ENCODE measurements at regions not wholly inside any gene's neighbourhood (a gene's known extent, or its start where the extent isn't known, plus 50 kb on each side); places are given as distances from the start of the nearest gene placed in this dataset.
A peak's percentile ranks its signal among the peaks of the same experiment; 100 is the strongest.
"Not testable (repeated sequence)": the region's sequence is repeated elsewhere in the genome, so short reads cannot be mapped to it uniquely, and the experiment has no call there.

DNA sequence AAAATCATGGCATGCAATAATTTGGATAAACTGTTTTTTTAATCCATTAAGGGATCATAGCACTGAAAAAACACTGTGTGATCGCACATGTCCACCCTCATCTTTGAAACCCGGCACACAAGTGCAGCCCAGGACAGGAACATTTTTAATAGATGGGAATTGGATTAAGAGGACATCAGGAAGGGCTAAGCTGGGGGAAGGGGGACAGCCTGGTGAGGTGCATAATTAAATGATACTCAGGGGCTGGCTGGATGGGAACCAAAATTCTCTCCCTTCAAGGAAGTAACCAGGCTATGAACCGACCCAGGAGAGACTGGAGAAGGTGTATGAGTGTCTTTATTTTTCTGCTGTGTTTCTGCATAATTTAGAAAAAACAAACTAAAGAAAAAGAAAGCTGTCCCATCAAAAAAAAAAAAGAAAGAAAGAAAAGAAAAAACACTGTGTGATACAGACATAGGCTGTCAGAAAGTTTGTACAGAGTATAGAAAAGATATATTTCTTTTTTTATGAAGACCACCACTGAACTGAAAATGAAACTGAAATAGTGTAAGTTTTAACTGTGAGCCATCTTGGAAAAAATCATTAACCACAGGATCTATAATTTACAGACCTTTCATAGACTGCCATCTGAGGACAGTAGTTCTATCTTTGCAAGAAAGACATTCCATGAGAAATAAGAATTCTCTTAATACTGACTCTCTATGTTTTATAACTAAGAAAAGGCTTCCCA lies 75.1 kb upstream of the SLC38A4 start:
- no peak for DNase-seq (ENCODE audit: low read depth, low spot score)
- in situ Hi-C loops (cut with HindIII; ENCODE audit: low sequenced_read_pairs) = no loop called here
- no peak overlapping the region for H3K4me3 ChIP-seq (ENCODE audit: low read depth, low read length)
- TF ChIP-seq, protein P1, sequence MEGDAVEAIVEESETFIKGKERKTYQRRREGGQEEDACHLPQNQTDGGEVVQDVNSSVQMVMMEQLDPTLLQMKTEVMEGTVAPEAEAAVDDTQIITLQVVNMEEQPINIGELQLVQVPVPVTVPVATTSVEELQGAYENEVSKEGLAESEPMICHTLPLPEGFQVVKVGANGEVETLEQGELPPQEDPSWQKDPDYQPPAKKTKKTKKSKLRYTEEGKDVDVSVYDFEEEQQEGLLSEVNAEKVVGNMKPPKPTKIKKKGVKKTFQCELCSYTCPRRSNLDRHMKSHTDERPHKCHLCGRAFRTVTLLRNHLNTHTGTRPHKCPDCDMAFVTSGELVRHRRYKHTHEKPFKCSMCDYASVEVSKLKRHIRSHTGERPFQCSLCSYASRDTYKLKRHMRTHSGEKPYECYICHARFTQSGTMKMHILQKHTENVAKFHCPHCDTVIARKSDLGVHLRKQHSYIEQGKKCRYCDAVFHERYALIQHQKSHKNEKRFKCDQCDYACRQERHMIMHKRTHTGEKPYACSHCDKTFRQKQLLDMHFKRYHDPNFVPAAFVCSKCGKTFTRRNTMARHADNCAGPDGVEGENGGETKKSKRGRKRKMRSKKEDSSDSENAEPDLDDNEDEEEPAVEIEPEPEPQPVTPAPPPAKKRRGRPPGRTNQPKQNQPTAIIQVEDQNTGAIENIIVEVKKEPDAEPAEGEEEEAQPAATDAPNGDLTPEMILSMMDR (IDR thresholded peaks at IDR 0.05; ENCODE audit: low read depth, low read length) = no peak

DNA sequence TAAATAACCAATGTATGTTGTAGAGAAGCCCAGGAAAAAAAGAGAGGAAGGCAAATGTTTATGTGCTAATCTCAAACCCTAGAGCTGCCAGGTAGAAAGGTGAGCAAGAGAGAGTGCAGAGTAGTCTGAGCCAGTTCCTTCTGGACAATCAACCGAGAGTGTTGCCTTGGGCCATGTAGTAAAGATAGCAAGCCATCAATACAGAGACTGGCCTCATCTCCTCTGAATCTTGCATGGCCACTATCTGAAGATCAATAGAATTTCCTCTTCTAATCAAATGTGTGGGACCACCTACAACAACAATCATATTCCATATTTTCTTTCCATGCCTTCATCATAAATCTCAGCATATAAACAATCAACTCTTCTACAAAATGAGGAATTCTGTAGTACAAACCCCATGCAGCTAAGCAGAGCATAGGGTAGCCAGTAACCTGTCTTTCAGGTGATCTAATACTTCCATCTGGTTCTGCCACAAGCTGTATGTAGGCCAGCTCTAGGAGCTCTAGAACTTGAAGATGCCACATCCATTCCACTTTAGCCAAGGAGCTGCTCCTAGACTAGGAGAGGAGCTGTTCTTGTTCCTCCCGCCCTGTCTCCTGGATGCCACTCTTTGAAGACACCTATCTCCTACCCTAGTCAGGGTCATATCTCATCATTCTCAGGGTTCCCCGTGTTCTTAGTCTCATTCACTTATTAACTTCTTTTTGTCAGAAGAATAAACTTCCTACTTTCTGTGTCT lies 75.8 kb upstream of the SLC38A4 start:
- in situ Hi-C loops (cut with HindIII; ENCODE audit: low sequenced_read_pairs) = no loop called here
- no peak for DNase-seq (ENCODE audit: low read depth, low spot score)
- no peak overlapping the region for H3K4me3 ChIP-seq (ENCODE audit: low read depth, low read length)
- TF ChIP-seq, protein P1 (IDR thresholded peaks at IDR 0.05; ENCODE audit: low read depth, low read length) = no peak

DNA sequence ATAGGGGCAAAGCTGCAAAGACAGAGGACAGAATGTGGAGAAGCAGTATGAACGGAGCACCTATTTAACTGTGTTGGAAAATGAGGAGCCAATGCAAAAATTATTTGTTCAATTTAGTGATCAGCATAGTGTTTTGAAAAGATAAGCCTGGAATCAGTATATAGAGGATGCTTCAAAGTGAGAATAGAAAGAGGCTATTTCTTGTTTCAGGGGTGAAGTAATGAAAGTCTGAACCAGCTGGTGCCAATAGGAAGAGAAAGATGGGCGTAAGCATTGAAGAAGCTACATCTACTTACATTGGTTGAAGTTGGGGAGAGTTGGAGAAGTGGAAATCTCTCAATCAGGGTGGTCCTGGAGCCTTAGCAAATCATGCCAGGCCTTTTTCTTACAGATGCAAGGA lies 77.3 kb upstream of the SLC38A4 start:
- in situ Hi-C loops (cut with HindIII; ENCODE audit: low sequenced_read_pairs) = no loop called here
- TF ChIP-seq, protein P1 (IDR thresholded peaks at IDR 0.05; ENCODE audit: low read depth, low read length) = no peak
- no peak for DNase-seq (ENCODE audit: low read depth, low spot score)
- H3K4me3 ChIP-seq (ENCODE audit: low read depth, low read length) = no peak overlapping the region

DNA sequence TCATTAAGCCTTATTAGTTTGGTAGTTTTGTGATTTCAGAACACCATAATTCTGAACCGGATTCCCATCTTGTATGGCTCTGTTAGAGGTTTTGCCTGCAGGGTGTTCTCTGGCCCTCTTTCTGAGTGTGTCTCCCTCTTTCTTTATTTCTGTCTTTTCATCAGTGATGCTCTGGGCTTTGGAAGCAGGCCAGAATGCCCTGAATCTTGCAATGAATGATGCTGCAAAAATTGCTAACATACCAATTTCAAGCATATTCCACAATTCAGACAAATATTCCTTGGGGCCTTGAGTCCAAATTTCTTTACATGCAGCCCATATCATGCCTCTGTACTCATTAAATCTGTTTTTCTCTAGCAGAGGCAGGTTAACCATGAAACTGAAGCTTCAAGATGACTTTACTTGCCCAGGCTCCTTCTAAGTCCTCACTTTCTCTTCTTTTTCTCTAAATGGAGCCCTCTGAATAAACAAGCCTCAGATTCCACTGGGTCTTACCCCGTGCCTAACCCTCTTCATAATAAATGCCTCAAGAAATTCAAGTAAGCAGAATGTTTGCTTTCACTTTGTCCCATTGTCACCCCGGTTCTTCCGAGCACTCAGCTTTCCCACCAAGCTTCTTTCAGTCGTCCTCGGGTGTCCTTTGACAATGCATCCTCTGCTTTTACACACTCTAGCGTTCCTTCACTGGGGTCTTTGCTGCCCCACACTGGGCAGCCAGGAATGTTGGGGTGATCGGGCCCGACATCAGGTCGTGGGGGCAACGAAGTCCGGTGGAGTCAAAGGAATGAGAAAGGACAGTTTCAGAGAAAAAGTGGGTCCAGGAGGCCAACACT lies 78.8 kb upstream of the SLC38A4 start:
- TF ChIP-seq, protein P1 (IDR thresholded peaks at IDR 0.05; ENCODE audit: low read depth, low read length) = no peak
- H3K4me3 ChIP-seq (ENCODE audit: low read depth, low read length) = no peak overlapping the region
- in situ Hi-C loops (cut with HindIII; ENCODE audit: low sequenced_read_pairs) = no loop called here
- no peak for DNase-seq (ENCODE audit: low read depth, low spot score)

DNA sequence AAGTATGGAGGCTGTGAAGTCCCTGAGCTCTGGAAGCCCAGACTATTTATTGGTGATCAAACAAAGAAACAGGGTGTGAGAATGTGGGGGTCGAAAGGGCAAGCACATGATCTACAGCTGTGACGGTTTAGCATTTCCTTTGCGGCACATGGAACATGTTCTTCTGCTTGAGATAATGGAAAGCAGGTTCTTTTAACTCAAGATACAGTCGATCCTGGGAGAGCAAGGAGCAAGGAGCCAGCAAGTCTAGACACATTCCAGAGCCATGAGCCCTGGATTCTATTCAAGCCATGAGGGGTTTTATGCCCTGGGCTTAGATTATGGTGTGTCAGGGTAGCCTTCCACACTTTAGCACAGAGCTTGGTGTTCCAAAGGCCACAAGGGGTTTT lies 79.4 kb upstream of the SLC38A4 start:
- peak; percentile 65 for DNase-seq (ENCODE audit: low read depth, low spot score)
- H3K4me3 ChIP-seq (ENCODE audit: low read depth, low read length); in situ Hi-C loops (cut with HindIII; ENCODE audit: low sequenced_read_pairs): not testable (repeated sequence)

DNA sequence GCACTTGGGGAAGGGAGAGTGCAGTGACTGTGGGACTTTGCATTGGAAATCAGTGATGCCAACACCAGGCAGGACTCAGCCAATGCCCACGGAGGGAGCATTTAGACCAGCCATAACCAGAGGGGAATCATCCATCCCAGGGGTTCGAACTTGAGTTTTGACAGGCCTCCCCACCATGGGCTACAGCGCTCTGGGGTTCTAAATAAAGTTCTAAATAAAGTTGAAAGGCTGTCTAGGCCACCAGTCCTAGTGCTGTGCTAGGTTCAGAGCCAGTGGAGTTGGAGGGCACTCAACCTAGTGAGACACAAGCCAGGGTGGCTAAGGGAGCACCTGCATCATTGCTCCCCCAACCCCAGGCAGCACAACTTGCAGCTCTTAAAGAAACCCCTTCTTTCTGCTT lies 82.0 kb upstream of the SLC38A4 start:
- in situ Hi-C loops (cut with HindIII; ENCODE audit: low sequenced_read_pairs) = no loop called here
- TF ChIP-seq, protein P1 (IDR thresholded peaks at IDR 0.05; ENCODE audit: low read depth, low read length) = no peak
- no peak for DNase-seq (ENCODE audit: low read depth, low spot score)
- no peak overlapping the region for H3K4me3 ChIP-seq (ENCODE audit: low read depth, low read length)

All from astrocyte of the spinal cord (primary cell).